DMS79 treated with DMSO at 0.1 percent for 48 hours (cell line): ENCODE measurements at regions not wholly inside any gene's neighbourhood (a gene's known extent, or its start where the extent isn't known, plus 50 kb on each side); places are given as distances from the start of the nearest gene placed in this dataset.
A peak's percentile ranks its signal among the peaks of the same experiment; 100 is the strongest.
"Not testable (repeated sequence)": the region's sequence is repeated elsewhere in the genome, so short reads cannot be mapped to it uniquely, and the experiment has no call there.

ENCODE experiments used
- DNase-seq: peaks from one replicate; lab custom pipeline; 2025; lab: John Stamatoyannopoulos, UW

DNA sequence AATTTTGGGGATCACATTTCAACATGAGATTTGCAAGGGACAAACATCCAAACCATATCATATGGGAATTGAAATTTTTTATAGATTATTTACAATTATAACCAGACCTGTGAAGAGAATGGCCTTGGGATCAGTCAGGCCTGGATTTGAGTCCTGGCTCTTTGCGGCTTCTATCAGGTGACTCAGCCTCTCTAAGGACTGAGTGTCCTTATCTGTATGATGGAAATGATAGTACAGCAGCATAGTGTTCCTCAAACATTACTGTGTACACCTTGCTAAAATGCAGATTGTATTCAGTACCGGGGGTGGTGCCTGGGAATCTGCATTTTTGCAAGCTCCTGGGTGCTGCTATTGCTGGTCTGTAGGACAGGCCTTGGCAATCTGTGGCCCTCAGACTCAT, 206.7 kb upstream of the PROK2 start:
- DNase-seq = no peak

- no peak for DNase-seq
Measured at GRCh38 chr3:71991046-71991445, 206.1 kb upstream of the PROK2 start.

DNA sequence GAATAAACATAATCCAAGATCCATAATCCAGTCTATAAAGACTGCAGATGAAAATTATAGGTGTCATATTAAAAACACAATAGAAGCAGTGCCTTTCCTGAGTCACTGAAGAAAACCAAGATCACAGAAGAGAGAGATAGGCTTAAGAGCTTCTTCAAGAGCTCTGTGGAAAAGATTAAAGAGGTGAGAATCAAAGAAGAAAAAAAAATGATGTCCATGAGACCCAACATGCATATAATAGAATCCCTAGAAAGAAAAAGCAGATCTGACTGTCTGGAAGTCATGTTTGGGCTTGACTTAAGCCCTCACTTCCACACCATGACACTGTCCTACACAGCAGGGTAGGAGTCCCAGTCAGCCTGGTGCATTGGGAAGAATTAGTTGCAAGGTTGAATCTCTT, 205.6 kb upstream of the PROK2 start:
- DNase-seq = no peak

- DNase-seq = no peak
Measured at GRCh38 chr3:71989165-71989564, 204.2 kb upstream of the PROK2 start.

- no peak for DNase-seq
Measured at GRCh38 chr3:71987828-71988227, 202.9 kb upstream of the PROK2 start.

DNA sequence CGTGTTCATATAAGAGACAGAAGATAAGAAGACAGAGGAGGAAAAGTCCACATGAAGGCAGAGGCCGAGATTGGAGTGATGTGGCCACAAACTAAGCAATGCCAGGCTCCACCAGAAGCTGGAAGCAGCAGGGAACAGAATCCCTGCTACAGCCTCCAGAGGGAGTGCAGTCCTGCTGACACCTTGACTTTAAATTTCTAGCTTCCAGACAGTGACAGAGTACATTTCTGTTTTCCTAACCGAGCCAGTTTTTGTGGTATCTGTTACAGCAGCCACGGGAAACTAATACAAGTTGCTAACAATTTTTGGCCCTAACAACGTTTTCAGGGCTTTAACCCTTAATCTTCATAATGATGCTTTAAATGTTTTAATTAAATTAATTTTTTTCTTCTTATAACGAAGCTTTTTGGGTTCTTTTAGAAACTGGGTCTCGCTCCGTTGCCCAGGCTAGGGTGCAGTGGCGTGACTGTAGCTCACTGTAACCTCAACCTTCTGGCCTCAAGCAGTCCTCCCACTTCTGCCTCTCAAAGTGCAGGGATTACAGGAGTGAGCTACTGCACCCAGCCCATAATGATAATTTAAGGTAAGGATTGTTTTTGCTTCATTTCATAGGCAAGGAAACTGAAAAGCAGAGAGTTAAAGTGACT, 202.3 kb upstream of the PROK2 start:
- no peak for DNase-seq

DNA sequence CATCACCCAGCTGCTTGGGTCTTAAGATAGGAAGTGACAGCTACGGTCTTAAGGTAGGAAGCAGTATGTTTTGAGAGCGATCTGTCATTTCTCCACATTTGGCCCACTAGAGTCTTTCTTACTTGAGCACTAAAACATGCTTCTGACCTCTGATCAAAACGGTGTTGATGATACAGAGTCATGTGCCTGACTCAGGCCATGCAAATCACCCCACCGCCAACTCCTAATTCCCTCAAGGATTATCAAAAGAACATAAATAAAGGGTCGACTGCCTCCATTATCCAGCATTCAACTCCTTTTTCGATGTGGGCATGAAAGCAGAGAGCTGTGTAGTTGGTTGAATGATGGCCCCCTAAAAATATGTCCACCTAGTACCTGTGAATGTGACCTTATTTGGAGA, 201.7 kb upstream of the PROK2 start:
- no peak for DNase-seq

DNA sequence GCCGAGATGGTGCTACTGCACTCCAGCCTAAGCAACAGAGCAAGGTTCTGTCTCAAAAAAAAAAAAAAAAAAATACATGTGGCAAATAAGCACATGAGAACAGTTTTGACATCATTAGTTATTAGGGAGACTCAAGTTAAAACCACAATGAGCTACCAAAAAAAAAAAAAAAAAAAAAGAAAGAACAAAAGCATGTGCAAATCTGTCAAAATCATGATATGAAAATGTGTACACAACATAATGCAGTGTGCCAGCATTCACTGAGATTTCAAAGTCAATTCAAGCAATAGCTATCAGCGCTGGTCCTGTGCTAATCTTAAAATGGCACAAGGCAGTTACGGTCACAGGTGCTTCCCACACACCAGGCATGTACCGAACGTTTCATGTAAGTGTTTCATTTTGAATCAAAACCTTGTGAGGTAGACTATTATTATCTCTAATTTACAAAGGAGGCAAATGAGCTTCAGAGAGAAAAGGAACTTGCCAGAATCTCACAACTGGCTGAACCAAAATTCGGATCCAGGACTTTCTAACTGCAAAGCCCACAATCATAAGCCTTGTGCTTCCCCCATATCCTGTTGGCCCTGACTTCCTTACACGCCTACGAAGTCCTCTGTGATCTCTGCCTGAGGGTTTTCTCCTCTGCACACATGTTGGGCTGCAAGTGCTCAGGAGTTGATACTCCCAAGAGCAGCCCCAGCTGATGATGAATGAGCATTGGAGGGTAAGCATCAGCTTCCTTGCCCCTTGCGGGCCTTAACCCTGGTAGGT, 200.1 kb upstream of the PROK2 start:
- no peak for DNase-seq

- no peak for DNase-seq
Measured at GRCh38 chr3:71983694-71984093, 198.7 kb upstream of the PROK2 start.

GRCh38 chr3:71982506-71983258, 197.7 kb upstream of the PROK2 start:
- DNase-seq = not testable (repeated sequence)

- no peak for DNase-seq
Measured at GRCh38 chr3:71979175-71979574, 194.2 kb upstream of the PROK2 start.

- peak; percentile 6 for DNase-seq
Measured at GRCh38 chr3:71978150-71978721, 193.3 kb upstream of the PROK2 start.

DNA sequence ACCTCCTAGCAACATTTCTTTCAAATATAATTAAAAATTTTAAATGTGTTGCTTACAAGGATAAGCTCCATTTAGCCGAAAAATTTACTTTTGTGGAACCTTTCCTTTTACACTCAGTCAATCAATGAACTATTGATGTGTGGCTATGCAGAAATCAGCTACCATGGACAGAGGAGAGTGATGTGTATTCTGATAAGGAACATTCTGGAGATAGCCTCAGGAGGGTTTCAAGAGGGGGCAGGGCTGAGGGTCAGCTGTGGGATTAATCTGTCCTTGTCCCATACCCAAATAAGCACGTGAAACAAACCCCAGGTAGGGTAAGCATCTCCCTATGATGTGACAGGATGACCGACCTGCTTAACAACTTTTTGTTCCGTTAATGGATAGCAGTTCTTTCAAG, 192.6 kb upstream of the PROK2 start:
- no peak for DNase-seq

DNA sequence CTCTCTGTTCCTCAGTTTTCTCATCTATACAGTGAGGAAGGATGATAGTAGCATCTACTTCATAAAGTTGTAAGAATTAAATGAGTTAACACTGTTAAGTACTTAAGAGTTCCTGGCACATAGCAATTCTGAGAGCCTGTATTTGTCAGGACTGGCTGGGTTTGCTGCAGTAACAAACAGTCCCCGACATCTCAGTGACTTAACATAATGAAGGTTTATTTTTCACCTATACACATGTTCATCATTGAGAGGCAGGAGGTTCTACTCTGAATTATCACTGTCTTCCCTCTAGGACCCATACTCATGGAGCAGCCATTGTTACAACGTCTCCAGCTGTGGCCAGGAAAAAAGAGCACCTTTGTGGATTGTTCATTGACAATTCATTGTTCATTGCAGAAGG, 190.6 kb upstream of the PROK2 start:
- no peak for DNase-seq

- no peak for DNase-seq
Measured at GRCh38 chr3:71974786-71975185, 189.8 kb upstream of the PROK2 start.

- peak; percentile 29 for DNase-seq
Measured at GRCh38 chr3:71973274-71974030, 188.5 kb upstream of the PROK2 start.

GRCh38 chr3:71972031-71972430, 187.1 kb upstream of the PROK2 start:
- DNase-seq = peak; percentile 42

DNA sequence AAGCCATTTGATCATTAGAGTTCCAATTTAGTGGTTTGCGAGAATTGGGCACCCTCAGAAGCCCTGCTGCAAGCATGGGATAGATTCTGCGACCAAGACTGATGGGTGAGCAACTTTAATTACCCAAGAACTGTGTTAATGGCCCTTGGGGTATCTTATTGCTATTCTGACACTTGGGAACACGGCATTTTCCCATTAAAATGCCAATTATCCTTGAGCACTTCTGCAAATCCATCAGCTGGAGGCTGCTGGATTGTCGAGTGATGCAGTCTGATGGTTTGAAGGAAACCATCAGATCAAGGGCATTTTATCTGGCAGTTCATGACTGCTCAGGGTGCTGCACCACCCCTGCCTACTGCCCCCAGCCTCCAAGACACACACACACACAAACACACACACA, 183.6 kb upstream of the PROK2 start:
- DNase-seq = peak; percentile 3

DNA sequence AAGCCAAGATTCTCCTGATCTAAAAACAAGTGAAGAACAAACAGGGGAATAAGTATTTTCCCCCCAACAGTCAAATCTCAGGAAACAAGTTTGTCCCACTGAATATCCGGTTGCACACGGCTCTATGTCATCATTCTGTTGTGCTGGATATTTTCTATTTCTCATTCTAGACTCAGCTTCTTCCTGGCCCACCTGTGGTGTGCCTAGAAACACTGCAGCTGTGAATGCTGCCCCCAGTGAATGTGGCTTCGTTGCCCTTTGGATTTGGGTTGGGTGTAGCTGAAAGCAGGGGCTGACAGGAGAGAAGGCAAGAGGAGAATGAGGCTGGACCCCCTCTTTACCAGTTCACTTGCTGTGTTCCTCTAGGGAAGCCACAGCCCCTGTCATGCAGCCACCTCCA, 181.2 kb upstream of the PROK2 start:
- DNase-seq = no peak

- DNase-seq = no peak
Measured at GRCh38 chr3:71964170-71964569, 179.2 kb upstream of the PROK2 start.

DNA sequence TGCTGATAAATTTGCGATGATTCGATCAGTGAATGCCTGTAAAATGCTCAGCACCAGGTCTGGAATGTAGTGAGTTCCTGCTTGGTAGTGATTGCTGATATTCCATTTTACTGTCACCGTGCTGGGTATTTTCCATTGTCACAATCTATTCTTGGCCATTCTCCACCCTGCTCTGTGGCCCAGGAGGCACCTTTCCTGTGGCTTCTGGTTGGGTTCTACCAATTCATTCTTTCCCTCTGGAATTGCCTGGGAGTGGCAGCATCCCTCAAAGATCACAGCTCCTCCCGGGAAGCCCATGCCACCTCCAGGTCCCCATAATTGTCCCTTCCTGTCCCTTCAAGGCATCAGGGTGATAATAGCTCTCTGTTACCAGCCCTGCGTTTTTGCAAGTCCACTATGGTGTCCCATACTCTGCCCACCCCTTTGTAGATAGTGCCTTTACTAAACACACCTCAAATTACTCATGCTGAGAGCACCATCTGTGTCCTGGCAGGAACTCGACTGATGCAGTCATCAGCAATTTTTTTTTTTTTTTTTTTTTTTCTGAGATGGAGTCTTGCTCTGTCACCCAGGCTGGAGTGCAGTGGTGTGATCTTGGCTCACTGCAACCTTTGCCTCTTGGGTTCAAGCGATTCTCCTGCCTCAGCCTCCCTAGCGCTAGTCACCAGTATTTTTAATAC, 177.8 kb upstream of the PROK2 start:
- DNase-seq = no peak
